Hepatocyte (in vitro differentiated cells): ENCODE measurements at regions not wholly inside any gene's neighbourhood (a gene's known extent, or its start where the extent isn't known, plus 50 kb on each side); places are given as distances from the start of the nearest gene placed in this dataset.

ENCODE experiments used
- EZH2 ChIP-seq: fragments of 200-600 bp; sonication (generic); IDR thresholded peaks from 2 replicates; pipeline ENCODE4 v1.6.1; 2016; ENCODE audit warnings: antibody characterized with exemption, mild to moderate bottlenecking, borderline replicate concordance
- EZH2phosphoT487 ChIP-seq: fragments of 200-600 bp; sonication (generic); IDR thresholded peaks from one replicate; pipeline ENCODE4 v1.6.1; 2018; ENCODE audit warnings: antibody characterized with exemption, mild to moderate bottlenecking, low read depth, moderate library complexity; ENCODE audit not compliant: unreplicated experiment, severe bottlenecking
- TF ChIP-seq, protein P1 (sequence below): fragments of 200-600 bp; sonication (generic); IDR thresholded peaks from 2 replicates; pipeline ENCODE4 v1.5.1; 2016; ENCODE audit warnings: antibody characterized with exemption, mild to moderate bottlenecking; ENCODE audit not compliant: poor library complexity

GRCh38 chr2:200092235-200092634 is 136.9 kb downstream of the MAIP1 start:
- TF ChIP-seq, protein P1, sequence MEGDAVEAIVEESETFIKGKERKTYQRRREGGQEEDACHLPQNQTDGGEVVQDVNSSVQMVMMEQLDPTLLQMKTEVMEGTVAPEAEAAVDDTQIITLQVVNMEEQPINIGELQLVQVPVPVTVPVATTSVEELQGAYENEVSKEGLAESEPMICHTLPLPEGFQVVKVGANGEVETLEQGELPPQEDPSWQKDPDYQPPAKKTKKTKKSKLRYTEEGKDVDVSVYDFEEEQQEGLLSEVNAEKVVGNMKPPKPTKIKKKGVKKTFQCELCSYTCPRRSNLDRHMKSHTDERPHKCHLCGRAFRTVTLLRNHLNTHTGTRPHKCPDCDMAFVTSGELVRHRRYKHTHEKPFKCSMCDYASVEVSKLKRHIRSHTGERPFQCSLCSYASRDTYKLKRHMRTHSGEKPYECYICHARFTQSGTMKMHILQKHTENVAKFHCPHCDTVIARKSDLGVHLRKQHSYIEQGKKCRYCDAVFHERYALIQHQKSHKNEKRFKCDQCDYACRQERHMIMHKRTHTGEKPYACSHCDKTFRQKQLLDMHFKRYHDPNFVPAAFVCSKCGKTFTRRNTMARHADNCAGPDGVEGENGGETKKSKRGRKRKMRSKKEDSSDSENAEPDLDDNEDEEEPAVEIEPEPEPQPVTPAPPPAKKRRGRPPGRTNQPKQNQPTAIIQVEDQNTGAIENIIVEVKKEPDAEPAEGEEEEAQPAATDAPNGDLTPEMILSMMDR: no peak
- TF ChIP-seq EZH2phosphoT487: no peak
- no peak for TF ChIP-seq EZH2
